NCI-H2196 treated with DMSO at 0.1 percent for 48 hours (cell line): ENCODE measurements at regions not wholly inside any gene's neighbourhood (a gene's known extent, or its start where the extent isn't known, plus 50 kb on each side); places are given as distances from the start of the nearest gene placed in this dataset.
"Not testable (repeated sequence)": the region's sequence is repeated elsewhere in the genome, so short reads cannot be mapped to it uniquely, and the experiment has no call there.

Source experiments
- DNase-seq: peaks from one replicate; lab custom pipeline; 2025; ENCODE audit not compliant: unreplicated experiment; lab: John Stamatoyannopoulos, UW

DNA sequence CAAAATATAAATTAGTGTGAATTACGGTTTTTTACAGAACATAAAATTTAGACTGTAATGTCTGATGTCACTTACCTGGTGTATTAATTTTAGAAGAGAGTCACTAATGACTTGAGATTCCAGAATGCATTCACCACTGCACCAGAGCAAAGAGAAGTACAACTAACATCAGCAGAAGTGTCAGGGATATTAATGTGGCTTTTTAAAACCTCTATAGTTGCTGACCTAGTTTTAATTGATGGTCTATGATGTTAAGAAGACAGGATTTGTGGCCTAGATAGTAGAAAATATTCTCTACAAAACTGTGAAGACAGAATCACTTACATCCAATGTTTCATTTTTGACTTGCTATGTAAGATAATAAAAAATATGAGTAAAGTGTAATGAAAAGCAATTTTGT lies 1181.6 kb downstream of the RAPGEF2 start:
- no peak for DNase-seq

DNA sequence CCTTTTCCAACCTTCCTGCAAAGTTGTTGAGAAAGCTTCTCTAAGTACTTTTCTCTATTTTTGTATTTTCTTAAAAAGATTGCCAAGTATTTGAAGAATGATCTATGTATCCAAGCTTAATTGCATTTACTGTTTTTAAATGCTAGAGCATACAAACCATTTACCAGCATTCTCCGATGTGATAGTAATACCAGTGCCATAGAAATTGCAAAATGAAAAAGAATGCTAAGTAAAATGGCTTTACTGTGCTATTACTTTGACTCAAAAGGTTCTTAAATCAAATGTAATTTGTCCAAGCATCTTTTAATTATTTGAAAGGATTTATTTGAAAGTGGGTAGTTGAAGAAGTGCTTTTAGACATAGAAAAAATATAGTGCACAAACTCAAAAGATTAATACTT lies 1183.2 kb downstream of the RAPGEF2 start:
- no peak for DNase-seq

DNA sequence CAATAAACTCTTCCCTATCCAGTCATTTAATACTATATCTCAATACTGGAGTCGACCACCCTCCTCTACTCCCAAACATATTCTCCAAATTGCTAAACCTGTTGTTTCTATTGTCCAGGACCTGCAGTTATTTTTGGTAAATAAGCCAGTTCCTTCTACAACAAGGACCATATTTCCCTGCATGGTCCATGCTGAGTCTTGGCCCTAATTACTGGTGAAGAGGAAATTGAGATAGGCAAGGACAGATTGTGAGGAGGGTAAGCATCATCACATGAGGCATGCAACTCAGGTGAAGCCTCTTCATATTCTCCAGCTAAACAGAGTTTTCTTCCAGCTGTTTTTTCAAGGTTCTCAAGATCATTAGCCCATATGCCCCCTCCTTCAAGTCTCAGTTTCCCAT lies 1193.6 kb downstream of the RAPGEF2 start:
- DNase-seq: no peak

DNA sequence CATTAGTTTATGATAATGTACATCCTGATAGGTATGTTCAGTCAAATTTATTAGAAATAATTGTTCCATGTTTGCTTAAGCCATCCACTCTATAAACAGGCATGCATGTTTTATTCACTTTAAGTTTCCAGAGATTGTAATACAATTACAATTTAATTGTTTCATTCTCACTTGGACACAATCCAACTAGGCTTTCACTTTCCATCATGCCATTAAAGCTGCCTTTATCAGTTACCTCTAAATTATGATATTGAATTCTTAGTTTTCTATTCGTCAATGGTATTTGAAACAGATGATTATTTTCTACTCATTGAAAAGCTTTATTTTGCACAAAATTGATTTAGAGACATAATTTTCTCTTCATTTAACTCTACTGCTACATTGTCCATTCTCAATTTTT lies 1196.3 kb downstream of the RAPGEF2 start:
- no peak for DNase-seq

DNA sequence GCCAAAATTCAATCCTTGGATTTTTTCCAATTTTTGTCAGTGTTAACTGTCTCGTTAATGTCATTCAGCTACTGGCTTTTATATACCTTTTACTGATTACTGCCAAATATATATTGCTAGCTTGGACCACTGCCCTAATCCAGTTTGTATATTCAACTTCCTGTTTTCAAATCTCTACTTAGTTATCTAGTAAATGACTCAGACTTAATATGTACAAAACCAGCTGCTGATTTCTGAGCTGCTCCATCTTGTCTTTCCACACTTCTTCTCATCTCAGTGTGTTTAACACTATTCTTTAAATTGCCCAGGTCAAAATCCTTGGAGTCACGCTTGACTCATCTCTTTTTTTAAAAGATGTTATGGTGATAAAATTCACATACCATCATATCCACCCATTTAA lies 1196.7 kb downstream of the RAPGEF2 start:
- DNase-seq: no peak

DNA sequence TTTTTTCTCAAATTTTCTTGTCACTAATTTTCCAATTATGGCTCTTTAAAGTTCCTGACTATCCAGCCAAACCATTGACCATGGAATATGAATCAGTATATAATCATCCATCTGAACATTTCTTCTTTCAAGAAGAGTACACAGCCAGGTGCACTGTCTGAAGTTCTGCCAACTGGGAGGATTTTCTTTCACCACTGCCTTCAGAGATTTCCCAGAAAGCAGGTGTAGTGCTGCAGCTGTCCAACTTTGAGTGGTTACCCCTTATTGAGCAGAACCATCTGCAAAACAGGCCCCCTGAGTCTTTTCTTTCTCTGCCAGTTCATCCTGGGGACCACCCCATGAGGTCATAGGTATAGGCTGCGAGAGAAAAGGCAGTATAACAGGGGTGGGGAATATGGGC lies 1213.2 kb downstream of the RAPGEF2 start:
- DNase-seq: no peak

DNA sequence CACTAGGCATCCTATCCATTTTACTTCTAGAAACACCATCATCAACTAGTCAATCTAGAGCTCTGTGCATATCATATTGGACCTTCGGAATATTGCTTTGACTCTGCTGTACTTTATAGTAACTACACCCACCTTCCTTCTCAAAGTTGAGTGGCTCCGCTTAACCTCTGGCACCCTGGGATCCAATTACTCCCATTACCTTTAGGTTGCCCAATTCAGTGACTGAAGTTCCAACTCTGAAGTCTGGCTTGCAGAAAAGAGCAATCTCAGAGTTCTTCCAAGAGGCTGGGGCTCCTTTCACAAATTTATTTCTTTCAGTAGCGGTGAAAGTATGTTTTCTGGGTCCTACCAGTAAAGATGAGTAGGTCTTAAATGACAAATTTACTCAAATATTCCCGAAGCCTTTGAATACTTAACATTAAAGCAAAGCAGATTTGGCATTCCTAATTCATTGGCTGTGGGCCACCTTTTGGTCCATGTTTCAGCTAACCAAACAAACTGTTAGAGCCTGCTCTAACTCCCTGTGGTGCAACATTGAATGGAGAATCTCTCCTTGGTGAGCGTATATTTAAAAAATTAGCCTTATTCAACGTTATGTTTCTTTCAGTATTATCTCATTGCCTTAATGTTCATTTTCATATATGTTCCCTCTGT lies 1215.8 kb downstream of the RAPGEF2 start:
- no peak for DNase-seq

DNA sequence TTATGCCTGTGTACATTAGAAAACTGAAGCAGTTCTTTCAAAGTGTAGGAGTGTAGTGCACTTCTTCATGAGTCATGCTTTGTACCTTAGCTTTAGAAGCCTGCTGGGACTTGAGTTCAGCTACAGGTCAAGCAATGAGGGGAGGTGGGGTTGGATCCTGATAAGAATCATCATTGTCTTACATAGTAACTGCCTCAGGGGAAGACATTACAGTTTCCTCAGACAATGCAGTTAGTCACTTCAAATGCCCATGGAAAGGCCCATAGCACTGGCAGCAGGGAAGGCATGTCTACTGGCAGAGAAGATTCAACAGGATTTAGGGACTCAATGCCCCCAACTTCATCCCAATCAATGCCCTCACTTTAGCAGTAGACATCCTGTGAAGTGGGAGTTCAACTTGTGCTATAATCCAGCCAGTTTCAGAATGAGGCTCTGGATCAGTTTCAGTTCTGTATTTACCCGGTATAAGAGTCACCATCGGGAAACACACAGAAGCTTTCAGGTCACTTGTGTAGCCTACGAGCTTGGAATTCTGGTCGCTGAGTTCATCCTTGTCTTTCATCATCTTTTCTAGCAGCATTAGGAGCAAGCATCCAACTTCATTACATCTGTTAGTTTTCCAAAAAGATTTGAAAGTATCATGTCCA lies 1216.5 kb downstream of the RAPGEF2 start:
- no peak for DNase-seq

DNA sequence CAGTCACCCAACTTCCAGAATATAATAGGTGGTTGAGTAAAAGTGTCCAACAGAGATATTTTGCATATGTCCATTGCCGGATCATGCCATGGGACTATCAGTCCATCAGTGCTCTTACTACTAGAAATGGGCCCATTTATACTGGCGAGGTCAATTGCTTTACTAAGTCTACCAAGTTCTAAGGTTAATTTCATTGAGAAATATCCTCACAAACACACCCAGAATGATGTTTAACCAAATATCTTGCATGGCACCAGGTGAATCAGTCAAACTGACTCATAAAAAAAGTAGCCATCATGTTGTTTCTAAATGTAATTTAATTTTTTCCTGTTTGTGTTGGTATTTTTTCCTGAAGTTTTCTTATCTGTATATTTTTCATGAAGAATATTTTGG lies 1217.0 kb downstream of the RAPGEF2 start:
- no peak for DNase-seq

DNA sequence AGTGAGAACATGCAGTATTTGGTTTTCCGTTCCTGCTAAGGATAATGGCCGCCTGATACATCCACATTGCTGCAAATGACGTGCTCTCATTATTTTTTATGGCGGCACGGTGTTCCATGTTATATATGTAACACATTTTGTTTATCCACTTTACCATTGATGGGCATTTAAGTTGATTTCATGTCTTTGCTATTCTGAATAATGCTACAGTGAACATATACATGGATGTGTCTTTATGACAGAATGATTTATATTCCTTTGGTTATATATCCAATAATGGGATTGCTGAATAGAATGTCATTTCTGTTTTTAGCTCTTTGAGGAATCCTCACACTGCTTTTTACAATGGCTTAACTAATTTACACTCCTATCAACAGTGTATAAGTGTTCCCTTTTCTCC lies 1223.2 kb downstream of the RAPGEF2 start:
- no peak for DNase-seq

DNA sequence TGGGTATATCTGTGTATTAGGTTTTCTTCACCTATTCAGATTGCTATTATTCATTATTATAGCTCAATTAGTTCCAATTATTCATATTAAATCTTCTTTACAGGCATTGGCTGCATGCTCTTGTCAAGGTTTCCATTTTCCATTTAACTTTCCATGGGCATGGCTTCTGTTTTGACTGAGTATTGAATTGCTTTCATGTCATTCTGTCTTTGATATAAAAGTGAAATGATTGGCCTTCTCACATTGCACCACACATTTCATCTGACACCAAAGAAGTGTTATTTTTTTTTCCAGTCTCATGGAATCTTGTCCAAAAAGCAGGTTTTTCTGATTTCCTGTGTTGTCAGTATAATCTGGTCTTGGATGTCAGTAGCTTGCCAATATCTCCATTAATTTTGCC lies 1244.3 kb downstream of the RAPGEF2 start:
- no peak for DNase-seq

DNA sequence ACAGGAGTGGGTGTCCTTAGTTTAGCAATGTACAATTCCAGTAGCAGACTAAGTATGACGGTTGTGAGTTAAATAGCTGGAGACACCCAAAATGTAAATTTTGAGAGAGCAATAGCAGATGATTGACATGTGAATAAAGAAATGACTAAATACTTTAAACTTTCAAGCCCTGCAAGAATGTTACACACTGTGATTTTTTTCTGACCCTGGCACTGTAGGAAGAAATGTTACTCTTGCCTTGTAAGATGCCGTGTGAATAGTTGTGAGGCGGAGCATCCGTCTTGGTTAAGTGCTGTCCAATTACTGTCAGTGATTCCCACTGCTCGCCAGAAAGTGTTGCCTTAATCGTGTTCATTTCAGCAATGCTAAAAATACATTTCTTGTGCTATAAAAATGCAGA lies 1248.1 kb downstream of the RAPGEF2 start:
- DNase-seq: no peak

DNA sequence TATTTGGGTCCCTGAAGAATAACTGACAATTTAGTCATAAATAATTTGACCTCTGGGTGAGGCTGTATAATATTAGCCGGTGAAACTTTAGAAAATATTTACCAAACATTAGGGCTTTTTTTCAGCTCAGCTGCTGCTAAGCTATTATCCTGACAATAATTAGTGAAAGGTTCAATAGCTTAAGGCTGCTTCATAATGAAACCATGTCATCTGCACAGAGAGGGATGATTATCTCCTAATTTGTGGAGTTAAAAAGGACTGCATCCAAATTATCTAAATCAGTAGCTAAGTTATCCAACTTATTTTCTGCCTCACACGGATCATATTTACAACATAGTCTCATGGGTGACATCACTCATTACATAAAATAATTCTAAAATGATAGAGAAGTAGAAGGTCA lies 1249.8 kb downstream of the RAPGEF2 start:
- no peak for DNase-seq

DNA sequence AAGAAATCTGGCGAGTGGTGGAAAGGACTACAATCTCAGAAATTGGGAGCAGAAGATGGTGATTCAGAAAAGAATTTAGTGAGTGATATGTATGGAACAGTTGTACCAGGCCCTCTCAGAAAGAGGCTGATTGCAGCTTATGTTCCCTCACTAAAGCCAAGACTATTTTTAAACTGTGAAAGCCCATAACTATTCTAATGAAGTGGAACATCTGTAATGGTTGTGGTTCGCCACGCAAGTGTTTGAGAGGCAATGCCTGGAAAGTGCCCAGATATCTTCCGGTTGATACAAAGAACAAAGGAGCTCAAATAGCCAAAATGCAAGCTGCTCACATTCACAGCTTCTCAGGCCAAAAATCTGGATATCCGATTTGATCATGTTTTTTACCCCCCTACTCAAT lies 1250.7 kb downstream of the RAPGEF2 start:
- DNase-seq: no peak

DNA sequence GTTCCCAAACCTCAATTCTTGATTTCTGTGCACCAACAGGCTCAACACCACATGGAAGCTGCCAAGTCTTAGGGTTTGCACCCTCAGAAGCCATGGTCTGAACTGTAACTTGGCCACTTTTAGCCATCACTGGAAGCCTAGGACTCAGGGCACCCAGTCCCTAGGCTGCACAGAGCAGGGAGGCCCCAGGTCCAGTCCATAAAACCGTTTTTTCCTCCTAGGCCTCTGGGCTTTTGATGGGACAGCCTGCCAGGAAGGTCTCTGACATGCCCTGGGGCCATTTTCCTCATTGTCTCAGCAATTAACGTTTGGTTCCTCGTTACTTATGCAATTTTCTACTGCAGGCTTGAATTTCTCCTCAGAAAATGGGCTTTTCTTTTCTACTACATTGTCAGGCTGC lies 1259.6 kb downstream of the RAPGEF2 start:
- no peak for DNase-seq

DNA sequence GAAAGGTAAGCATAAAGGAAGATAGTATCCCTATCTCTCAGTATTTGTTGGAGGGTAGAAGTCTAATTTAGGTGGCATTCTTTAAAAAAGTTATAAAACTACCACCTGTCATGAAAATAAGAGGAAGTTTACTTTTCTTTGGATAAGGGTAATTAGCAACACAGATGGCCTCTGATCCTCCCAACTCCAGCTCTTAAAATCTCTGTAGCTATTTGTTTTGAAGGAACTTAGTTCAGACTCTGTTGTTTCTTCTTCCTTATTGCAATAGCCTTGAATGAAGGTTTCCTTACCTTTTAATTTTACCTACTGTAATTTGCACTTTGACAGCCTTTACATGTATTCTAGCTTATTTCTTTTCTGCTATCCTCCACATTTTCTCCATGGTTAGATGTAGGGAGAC lies 1261.3 kb downstream of the RAPGEF2 start:
- DNase-seq: no peak

DNA sequence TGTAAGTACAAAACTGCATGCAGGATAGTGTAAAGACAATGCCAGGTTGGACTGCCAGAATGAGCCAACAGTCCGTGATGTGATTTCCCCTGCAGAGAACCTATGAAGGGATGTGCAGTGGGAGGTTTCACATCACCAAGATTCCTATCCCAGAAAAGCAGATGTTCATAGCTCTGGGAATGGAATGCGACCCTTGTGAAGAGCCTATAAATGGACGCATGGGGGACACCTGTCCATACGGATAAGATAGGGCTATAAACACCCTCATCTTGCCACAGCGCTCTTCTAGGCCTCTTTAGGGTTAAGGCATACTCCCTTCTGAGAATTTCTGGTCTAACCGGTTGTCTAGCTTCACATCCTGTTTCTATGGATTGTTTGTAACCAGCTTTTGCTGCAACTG lies 1261.8 kb downstream of the RAPGEF2 start:
- not testable (repeated sequence) for DNase-seq

DNA sequence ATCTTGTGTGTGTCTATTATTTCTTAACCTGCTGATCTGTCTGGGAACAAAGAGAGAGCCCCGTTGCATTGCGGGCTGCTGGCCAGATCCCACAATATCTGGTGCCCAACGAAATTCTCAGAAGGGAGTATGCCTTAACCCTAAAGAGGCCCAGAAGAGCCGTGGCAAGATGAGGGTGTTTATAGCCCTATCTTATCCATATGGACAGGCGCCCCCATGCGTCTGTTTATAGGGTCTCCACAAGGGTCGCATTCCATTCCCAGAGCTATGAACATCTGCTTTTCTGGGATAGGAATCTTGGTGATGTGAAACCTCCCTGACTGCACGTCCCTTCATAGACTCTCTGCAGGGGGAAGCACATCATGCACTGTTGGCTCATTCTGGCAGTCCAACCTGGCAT lies 1262.5 kb downstream of the RAPGEF2 start:
- not testable (repeated sequence) for DNase-seq

DNA sequence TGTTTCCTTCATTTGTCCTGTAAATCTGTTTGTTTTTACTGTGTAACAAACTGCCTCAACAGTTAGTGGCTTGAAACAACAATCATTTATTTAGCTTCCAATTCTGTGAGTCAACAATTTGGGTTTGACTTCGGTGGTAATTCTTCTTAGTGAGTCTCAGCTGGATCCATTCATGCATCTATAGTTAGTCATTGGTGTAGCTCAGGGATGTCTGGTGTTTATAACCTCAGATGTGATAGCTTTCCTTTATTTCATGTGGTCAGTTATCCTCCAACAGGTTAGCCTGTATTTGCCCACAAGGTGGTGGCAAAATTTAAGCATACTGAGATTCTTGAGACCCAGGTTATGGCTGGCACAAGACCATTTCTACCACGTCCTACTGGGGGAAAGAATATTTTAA lies 1267.2 kb downstream of the RAPGEF2 start:
- DNase-seq: no peak

DNA sequence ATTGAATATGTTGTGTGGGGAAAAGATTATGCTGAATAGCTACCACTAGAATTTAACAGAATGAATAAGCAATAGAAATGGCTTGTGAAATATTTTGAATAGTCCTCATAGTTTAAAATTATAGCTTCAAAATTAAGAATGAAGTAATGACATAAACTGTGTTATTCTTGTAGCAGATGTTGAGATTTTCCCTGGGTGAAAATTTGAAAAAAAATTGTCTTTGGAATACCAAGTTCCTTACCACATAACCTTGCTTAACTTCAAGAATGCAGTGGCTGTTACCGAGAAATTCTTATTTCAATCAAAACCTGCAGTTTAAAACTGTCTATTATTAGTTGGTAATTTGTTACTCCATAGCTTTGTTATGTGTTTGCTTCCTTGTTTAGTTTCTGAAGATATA lies 1268.6 kb downstream of the RAPGEF2 start:
- no peak for DNase-seq

DNA sequence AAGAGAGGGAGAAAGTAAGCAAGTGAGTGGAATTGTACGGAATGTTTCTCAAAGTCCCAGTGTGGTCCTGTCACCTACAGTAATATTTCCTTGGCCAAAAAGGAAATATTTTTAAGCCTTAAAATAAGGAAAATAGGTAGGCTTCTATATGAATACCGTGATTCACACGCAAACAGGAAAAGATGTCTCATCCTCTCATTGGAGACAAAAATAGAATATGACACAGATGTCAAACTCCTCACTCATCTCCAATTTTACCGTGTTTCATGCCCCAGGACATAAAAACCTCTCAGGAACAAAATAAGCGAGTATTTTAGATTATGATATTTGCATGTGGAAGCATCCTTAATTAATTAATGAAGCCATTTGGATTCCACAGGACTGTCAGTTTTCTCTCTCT lies 1269.5 kb downstream of the RAPGEF2 start:
- DNase-seq: no peak

DNA sequence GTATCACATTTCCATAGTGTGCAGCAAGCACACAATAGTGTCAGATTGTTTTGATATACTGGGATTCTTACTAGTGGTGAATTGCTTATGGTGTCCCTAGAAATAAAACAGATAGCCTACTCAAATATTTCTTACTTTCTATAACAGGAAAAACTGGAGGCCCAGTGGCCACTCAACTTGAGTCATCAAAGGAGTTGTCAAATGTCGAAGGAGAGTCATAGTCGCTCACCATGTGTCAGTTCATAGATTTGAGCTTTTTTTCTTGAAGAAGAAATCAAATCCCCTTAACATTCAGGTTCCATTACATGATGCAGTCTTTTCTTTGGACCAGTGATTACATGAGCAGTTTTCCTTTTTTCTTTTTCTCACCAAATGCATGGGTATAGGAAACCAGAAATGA lies 1271.0 kb downstream of the RAPGEF2 start:
- no peak for DNase-seq

DNA sequence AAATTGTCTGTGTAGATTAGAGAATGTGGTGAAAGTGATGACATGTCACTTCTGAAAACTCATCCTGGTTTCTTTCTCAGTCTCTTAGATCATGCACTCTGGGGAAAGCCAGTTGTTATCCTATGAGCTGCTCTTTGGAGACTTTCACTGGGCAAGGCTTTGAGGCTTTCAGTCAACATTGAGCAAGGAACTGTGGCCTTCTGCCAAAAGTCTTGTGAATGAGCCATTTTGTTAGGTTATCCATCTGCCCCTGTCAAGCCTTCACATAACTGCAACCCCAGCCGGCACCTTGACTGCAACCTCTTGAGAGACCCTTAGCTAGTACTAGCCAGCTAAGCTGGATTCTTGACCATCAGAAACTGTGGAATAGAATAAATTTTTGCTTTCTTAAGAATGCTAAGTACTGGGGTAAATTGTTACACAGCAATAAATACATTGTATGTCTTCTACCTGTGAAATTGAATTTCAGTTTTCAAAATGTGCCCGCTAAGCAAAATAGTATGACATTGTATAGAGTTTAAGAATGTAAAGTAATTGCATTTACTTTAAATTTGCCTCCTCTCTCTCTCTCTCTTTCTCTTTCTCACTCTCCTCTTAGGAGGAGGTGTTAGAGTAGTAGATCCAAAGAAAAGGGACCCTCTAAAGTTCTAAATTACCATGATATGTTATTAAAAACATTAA lies 1273.0 kb downstream of the RAPGEF2 start:
- DNase-seq: no peak
